ENCODE measurements at regions not wholly inside any gene's neighbourhood (a gene's known extent, or its start where the extent isn't known, plus 50 kb on each side); places are given as distances from the start of the nearest gene placed in this dataset.
"Not testable (repeated sequence)": the region's sequence is repeated elsewhere in the genome, so short reads cannot be mapped to it uniquely, and the experiment has no call there.

DNA sequence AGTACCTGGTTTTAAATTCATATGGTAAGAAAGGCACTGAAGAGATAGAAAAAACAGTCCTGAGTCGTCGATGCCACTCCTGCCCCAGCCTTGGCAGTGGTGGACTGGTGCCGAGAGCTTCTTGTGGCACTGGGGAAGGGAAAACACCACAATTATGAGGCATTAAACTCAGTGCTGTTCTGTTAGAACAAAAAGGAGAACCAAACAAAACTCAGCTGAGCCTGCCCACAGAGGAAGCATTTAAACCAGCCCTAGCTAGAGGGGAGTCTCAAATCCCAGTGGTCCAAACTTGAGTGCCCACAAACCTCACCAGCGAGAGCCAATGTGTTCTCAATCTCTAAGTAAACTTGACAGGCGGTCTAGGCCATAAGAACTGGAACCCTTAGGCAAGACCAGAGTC, 1254.5 kb upstream of the FAM98A start:
- DNase-seq (ENCODE audit: low read depth in 2 of 2, low spot score in 1 of 2): no peak

DNA sequence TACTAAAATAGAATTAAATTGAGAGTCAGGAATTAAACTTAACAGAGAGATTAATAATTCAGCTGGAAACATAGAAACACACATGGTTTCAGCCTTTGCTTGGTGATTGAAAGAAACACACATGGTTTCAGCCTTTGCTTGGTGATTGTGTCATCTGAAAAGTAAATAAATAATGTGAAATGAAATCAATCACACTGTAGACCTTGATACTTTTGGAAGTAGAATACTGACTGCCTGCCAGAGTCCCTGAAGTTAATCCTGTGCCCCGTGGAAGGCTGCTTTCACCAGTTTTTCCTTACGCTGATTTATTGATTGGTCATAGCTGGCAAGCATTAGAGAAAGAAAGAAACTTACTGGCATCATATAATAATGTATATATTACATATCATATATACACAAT, 1252.7 kb upstream of the FAM98A start:
- no peak for DNase-seq (ENCODE audit: low read depth in 2 of 2, low spot score in 1 of 2)

DNA sequence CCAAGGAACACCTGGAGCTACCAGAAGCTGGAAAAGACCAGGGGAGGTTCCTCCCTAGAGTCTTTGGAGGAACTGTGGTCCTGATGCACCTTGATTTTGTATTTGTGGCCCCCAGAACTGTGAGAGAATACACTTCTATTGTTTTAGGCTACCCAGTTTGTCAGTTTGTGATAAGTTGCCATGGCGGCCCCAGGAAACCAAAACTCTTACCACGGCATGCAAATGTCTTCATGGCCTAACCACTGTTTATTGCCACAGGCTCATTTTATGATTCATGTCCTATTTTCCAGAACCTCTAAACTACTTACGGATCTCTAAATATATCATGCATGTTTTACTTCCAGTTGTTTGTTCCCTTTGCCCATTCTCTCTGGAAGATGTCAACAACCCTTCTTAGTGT, 1250.7 kb upstream of the FAM98A start:
- DNase-seq (ENCODE audit: low read depth in 2 of 2, low spot score in 1 of 2): no peak

DNA sequence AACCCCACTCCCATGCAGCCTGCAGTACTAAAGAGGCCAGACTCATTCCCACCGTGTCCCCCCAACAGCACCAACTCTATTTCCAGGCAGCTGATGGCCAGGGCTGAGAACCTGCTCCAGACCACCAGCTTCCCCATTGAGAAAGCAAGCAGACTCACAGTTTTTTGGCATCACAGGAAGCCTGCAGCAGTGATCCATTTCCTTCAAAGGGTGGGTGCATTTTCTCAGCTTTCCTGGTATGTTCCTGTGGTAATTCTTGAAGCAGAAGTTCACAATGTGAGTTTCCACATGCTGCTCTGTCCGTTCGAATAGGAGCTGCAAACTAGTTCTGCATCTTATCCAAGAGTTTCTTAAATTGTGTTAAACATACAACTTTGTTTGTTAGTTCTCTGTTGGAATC, 1249.6 kb upstream of the FAM98A start:
- DNase-seq (ENCODE audit: low read depth in 2 of 2, low spot score in 1 of 2): no peak

DNA sequence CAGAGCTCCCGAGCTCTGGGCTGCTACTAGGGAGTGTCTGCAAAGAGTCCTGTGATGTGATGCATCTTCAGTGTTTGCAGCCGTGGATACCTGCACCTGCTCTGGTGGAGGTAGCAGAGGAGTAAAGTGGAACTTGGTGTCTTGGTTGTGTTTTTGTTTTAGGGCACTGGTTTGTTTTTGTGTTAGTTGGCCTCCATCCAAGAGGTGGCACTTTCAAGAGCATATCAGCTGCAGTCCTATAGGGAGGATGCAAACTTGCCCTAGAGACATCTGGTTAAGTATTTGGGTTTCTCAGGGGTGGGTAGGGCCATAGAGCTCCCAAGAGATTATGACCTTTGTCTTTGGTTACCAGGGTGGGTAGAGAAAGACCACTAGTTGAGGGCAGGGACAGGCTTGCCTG, 1249.0 kb upstream of the FAM98A start:
- no peak for DNase-seq (ENCODE audit: low read depth in 2 of 2, low spot score in 1 of 2)

DNA sequence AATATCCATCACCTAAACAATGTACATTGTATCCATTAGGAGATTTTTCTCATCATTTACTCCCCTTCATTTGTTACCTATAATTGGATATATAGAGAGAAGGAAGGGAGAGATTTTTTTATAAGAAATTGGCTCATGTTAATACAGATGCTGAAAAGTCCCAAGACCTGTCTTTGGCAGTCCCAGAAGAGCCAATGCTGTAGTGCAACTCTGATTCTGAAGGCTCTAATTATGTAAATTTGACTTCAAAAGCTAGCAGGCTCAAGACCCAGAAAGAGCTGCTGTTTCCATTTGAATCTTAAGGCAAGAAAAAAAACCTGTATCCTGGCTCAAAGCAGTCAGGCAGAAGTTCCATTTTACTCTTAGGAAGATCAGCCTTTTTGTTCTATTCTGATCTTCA, 1245.5 kb upstream of the FAM98A start:
- no peak for DNase-seq (ENCODE audit: low read depth in 2 of 2, low spot score in 1 of 2)

DNA sequence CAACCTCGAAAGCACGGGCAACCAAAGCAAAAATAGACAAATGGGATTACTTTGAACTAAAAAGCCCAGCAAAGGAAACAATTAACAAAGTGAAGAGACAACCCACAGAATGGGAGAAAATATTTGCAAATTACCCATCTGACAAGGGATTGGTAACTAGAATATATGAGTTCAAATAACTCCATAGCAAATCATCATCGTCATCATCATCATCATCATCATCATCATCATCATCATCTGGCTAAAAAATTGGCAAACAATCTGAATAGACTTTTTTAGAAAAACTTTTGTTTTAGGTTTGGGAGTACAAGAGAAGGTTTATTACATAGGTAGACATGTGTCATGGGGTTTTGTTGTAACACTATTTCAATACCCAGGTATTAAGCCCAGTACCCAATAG, 1239.3 kb upstream of the FAM98A start:
- no peak for DNase-seq (ENCODE audit: low read depth in 2 of 2, low spot score in 1 of 2)

DNA sequence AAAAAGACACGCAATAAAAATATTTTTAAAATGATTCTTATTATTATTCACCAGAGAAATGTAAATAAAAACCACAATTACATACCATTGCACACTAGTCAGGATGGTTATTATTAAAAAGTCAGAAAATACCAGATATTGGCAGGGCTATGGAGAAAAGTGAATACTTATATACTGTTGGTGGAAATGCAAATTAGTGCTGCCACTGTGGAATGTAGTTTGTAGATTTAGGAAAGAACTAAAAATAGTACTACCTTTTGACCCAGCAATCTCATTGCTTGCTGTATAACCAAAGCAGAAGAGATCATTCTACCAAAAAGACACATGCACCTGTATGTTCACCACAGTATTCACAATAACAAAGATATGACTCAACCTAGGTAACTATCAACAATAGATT, 1237.3 kb upstream of the FAM98A start:
- no peak for DNase-seq (ENCODE audit: low read depth in 2 of 2, low spot score in 1 of 2)

DNA sequence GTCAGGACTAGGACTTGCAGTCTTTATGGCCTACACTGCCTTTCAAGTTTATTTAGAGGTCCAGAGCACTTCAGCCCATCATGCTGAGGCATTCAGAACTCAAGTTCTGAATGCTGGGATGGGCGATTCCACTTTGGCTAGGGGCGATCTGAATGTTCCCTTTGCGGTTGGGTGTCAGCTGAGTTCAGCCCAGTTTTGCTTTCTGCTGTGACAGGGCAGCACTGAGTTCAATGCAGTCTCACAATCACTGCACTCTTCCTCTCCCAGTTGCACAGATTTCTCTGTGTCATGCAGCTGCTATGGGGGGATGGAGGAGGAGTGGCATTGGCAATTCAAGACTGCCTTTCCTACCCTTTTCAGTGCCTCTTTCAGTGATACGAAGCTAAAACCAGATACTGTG, 1232.0 kb upstream of the FAM98A start:
- DNase-seq (ENCODE audit: low read depth in 2 of 2, low spot score in 1 of 2): no peak

DNA sequence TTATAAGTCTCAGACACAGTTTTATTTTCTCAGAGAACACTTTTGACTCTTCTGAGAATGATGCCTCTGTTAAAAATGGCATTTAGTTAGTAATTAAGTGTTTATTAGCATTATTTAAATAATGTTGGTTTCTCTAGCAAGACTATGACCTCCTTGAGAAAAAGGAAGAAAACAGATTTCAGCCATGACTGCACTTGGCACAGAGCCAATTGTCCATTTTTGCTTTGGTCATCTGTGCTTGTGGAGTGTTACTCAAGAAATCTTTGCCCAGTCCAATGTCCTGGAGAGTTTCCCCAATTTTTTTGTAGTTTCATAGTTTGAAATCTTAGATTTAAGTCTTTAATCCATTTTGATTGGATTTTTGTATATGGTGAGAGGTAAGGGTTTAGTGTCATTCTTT, 1229.4 kb upstream of the FAM98A start:
- no peak for DNase-seq (ENCODE audit: low read depth in 2 of 2, low spot score in 1 of 2)

DNA sequence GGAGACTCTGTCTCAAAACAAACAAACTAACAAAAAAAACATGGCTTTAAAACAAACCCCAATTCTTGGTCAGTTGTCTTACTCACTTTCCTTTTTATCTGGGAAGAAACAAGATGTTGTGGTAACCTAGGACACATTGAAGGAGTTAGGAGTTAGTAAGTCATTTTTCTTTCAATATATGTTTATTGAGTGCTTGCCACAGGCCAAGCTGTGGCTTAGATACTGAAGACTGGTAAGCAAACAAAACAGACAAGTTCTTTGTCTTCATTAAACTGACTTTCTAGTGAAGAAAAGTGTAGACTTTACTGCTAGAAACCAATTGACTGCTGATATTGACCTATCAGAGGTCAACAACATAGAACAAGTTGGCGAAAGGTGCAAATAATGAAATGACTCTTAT, 1228.3 kb upstream of the FAM98A start:
- DNase-seq (ENCODE audit: low read depth in 2 of 2, low spot score in 1 of 2): no peak

DNA sequence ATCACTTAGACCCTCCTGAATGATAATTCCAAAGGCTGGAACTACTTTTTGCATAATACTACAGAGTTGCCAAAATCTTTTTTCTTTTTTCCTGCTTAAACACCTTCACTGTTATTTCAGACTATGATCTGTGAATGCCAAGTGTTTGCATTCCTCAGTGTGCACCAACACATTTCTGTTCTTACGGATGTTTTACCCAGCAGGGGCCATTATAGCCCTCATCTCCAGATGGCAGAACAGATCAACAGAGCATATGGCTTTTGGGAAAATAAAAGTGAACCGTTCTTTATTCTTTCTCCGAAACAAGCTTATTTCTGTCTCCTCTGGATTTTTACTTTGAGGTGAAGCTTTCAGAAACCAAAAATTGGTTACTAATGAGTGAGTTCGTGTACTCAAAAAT, 1226.6 kb upstream of the FAM98A start:
- DNase-seq (ENCODE audit: low read depth in 2 of 2, low spot score in 1 of 2): no peak

DNA sequence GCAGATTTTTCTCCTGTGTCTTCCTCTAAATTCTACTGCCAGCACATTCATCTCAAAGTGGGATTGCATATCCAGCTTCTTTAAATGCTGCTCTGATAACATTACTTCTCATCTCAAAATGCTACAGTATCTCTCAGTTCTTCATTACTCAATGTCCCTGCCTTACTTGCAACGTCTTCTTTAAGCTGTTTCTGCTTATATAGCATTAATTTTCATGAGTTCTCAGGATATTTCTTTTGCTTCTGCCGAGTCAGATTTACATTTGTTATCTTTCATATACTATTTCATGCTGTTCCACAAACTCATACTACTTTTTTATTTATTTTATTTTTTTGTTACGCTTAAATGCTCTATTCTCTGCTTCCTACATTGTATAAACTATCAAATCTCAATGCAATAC, 1223.5 kb upstream of the FAM98A start:
- DNase-seq (ENCODE audit: low read depth in 2 of 2, low spot score in 1 of 2): no peak

DNA sequence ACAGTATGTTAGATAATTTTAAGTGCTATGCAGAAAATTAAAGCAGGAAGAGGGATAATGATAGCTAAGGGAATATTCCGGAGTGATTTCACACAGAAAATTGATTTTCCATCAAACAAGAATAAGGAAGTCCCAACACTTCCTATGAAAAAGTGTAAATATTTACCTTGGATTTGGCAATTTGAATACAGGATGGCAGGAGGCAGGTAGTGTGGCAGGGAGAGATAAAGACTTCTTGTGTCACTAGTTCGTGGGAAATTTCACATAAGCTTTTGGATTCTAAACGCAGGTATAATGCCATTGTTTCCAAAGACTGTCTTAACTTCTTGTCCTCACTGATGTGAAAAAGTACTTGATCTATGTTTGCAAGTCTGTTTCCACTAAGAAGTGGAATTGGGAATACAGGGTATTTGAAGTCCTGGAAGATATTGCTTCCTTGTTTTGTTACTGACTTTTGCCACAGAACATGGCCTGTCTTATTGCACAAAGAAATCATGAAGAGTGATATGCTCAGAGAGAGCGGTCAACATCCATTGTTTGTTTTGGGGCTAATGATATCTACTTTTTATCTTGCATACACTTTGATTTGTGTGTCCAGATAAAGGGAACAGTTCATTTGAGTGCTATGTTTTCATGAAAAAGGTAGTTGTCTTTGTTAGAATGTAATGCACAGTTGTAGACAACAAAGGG, 1216.1 kb upstream of the FAM98A start:
- no peak for DNase-seq (ENCODE audit: low read depth in 2 of 2, low spot score in 1 of 2)

DNA sequence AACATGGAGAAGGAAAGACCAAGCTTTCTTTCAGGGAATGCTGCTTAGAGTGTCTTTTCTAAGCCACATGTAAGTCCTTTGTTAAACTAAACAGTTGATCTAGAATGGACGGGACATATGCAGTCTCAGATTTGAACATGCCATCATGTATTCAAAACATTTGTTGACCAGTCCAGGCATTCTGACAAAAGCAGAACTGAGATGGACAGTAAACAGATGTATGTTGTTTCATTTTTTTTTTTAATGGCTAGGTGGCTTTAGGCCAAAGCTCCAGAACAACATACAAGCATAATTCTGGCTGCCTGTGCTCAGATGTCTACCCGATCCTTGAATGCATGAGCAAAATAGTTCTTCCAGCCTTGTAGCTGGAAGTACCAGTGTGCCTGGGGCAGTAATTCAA, 1211.4 kb upstream of the FAM98A start:
- no peak for DNase-seq (ENCODE audit: low read depth in 2 of 2, low spot score in 1 of 2)

DNA sequence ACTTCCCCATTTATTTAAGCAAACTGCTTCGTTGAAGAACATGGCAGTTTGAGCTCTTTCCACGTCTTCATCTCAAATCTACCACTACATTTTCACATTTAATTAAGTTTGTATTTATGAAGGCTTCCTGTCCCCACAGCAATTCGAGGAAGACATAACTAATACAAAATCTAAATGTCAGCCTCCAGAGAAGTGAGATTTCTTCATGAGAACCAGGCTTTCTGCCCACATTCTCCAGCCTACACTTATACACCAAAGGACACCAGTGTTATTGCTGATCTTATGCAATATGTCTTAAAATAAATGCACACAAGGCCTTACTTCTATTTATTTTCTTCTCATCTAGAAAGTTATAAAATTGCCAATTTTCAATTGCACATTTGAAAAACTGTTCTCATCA, 1209.3 kb upstream of the FAM98A start:
- DNase-seq (ENCODE audit: low read depth in 2 of 2, low spot score in 1 of 2): no peak

DNA sequence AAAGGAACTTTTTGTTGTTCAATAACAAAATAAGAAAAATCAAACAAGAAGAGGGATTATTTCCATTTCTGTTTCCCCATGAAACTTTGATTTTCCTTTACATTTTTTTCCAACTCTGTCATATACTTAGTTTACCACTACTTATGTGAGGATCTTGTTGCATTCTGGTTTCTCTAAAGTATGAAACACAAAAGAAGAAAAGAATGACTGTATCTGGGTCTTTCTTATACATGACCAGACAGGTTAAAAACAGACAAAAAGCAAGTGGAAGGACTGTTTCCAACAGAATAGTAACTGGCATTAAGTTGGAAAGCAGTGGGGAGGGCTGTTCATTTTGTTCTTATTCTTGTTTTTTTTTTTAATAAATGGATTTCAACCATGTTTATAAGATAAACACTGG, 1207.8 kb upstream of the FAM98A start:
- DNase-seq (ENCODE audit: low read depth in 2 of 2, low spot score in 1 of 2): no peak

DNA sequence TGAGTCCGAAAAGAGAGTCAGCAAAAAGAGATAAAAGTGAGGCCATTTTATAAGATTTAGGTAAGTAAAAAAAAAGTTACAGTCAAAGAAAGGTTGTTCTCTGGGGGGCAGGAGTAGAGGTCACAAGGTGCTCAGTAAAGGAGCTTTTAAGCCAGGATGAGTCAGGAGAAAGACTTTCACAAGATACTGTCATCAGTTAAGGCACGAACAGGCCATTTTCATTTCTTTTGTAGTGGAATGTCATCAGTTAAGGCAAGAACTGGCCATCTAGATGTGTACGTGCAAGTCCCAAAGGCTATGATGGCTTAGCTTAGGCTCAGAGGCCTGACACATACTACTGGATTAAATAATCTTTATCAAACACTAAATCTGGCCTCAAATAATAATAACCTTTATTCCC, 1207.3 kb upstream of the FAM98A start:
- no peak for DNase-seq (ENCODE audit: low read depth in 2 of 2, low spot score in 1 of 2)

DNA sequence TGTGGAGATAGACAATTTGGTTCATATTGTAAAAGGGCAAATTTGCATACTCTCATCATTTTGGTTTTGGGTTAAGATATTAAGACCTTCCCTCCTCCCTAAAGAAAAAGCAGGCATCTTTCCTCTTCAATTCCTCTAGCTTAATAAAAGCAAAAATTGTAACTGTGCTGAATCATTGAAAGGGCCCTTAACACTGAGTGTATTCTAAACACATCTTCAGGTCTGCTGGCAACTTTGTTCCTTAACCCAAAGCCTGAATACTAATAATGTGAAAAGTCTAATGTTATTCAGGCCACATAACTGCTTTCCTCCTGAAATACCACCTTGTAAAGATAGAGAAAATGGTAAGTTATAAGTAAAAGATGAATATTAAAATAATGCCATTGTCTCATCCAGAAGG, 1200.5 kb upstream of the FAM98A start:
- no peak for DNase-seq (ENCODE audit: low read depth in 2 of 2, low spot score in 1 of 2)

DNA sequence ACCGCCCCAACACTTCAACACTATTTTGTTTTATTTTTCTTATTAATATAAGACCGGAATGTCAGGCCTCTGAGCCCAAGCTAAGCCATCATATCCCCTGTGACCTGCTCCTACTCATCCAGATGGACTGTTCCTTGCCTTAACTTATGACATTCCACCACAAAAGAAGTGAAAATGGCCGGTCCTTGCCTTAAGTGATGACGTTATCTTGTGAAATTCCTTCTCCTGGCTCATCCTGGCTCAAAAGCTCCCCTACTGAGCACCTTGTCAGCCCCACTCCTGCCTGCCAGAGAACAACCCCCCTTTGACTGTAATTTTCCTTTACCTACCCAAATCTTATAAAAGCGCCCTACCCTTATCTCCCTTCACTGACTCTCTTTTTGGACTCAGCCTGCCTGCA, 1196.5 kb upstream of the FAM98A start:
- DNase-seq (ENCODE audit: low read depth in 2 of 2, low spot score in 1 of 2): not testable (repeated sequence)

DNA sequence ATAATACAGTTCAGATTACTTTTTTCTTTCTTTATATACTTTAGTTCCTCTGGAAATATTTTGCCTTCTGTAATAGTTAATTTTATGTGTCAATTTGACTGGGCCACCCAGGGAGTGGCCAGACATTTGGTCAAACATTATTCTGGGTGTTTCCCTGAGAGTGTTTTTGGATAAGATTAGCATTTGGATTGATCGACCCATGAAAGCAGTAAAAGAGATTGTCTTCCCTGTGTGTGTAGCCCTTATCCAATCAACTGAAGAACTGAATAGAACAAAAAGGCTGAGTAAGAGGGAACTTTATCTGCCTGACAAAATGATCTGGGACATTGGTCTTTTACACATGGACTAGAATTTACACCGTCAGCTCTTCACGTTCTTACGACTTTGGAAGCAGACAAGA, 1190.1 kb upstream of the FAM98A start:
- no peak for DNase-seq (ENCODE audit: low read depth in 2 of 2, low spot score in 1 of 2)

DNA sequence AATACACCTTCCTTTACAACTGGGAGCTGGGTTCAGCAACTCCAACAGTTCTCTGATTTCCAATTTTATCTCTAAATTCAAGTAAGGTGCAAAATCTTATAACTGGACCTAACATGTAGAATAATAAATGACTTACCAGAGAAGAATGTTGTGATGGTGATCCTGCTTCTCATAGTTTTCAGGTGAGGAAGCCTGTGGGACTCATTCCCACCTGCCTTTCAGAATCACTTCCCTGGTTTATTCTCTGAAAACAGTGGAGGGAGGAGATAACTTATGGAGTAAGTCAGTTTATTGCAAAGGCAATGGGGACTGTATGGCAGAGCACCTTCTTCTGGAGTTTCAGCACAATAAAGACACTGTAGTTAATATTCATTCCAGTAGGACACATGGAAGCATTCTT, 1188.2 kb upstream of the FAM98A start:
- no peak for DNase-seq (ENCODE audit: low read depth in 2 of 2, low spot score in 1 of 2)

DNA sequence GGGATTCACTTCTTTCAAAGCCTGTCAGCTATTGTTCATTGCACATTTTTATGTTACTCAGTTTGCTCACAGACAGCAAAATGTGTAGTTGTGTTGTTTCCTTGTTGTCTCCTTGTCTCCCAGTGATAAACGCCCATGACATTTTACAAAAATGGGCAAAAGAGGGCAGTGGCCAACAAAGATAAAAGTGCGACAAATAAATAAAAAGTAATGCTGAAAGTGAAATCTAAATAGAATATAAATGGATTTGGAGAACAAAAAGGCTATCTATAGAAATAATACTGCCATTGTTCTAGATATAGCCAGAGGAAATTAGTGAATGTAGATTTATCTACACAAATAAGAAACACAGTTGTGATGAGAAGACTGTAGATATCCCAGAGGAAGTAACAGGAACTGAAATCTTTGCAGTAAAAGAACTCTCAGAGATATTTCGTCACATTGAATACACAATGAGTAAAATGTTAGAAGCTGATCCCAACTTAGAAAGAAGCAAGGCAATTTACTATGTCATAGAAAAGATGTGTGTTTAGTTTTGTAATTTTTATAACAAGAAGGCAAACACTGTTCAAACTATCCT, 1186.2 kb upstream of the FAM98A start:
- DNase-seq (ENCODE audit: low read depth in 2 of 2, low spot score in 1 of 2): no peak
